IMR-90 (cell line): ENCODE measurements at regions not wholly inside any gene's neighbourhood (a gene's known extent, or its start where the extent isn't known, plus 50 kb on each side); places are given as distances from the start of the nearest gene placed in this dataset.

Experiments
- CHD1 ChIP-seq: IDR thresholded peaks from 2 replicates; pipeline ENCODE4 v1.6.1; 2012; ENCODE audit warnings: low read depth, low read length, improper control_type of control experiment
- FOS ChIP-seq: fragments of 150-350 bp; IDR thresholded peaks from 2 replicates; pipeline ENCODE4 v1.6.1; 2016; ENCODE audit warnings: low read depth, low read length
- MAZ ChIP-seq: IDR thresholded peaks from 2 replicates; pipeline ENCODE4 v1.6.1; 2012; ENCODE audit warnings: low read depth, mild to moderate bottlenecking, low read length, improper control_type of control experiment, moderate library complexity, borderline replicate concordance
- NFE2L2 ChIP-seq: fragments of 150-350 bp; IDR thresholded peaks from 2 replicates; pipeline ENCODE4 v1.6.1; 2016; ENCODE audit warnings: low read depth, mild to moderate bottlenecking, low read length
- POLR2A ChIP-seq: IDR thresholded peaks from 2 replicates; pipeline ENCODE4 v1.6.1; 2012; ENCODE audit warnings: mild to moderate bottlenecking, low read depth, low read length
- RAD21 ChIP-seq: IDR thresholded peaks from 2 replicates; pipeline ENCODE4 v1.6.1; 2012; ENCODE audit warnings: low read length, improper control_type of control experiment
- TF ChIP-seq, protein P1 (sequence below): conservative IDR thresholded peaks from 2 replicates; pipeline ENCODE4 v1.5.1; 2012; ENCODE audit warnings: mild to moderate bottlenecking, low read depth, low read length, improper control_type of control experiment

DNA sequence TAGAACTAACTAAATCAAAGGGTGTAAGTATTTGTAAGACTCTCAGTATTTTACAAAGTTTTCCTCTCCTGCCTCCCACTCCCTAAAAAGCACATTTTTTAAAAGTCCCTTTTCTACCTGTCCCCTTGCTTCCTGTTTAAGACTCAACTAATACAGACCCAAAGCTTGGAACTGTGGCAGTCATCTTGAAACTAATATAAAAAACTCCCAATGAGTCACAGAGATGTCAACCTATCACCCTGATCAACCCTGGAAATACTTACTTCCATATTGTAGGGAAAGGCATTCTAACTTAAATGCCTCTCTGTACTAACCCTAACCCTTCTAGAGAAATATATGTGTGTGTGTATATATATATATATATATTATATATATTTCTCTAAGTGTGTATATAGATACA, 184.8 kb downstream of the SPTSSA start:
- TF ChIP-seq, protein P1, sequence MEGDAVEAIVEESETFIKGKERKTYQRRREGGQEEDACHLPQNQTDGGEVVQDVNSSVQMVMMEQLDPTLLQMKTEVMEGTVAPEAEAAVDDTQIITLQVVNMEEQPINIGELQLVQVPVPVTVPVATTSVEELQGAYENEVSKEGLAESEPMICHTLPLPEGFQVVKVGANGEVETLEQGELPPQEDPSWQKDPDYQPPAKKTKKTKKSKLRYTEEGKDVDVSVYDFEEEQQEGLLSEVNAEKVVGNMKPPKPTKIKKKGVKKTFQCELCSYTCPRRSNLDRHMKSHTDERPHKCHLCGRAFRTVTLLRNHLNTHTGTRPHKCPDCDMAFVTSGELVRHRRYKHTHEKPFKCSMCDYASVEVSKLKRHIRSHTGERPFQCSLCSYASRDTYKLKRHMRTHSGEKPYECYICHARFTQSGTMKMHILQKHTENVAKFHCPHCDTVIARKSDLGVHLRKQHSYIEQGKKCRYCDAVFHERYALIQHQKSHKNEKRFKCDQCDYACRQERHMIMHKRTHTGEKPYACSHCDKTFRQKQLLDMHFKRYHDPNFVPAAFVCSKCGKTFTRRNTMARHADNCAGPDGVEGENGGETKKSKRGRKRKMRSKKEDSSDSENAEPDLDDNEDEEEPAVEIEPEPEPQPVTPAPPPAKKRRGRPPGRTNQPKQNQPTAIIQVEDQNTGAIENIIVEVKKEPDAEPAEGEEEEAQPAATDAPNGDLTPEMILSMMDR: no peak
- TF ChIP-seq CHD1 (no peak), POLR2A (no peak), FOS (no peak), RAD21 (no peak), MAZ (no peak), NFE2L2 (no peak)
